PC-3 (cell line): ENCODE measurements at regions not wholly inside any gene's neighbourhood (a gene's known extent, or its start where the extent isn't known, plus 50 kb on each side); places are given as distances from the start of the nearest gene placed in this dataset.

Experiments
- CTCF ChIP-seq: fragments of 300-600 bp; sonication (generic); conservative IDR thresholded peaks from 2 replicates; pipeline ENCODE4 v1.5.1; 2017; ENCODE audit warnings: antibody characterized with exemption, low read depth, mild to moderate bottlenecking, low read length
- EZH2 ChIP-seq: fragments of 300-600 bp; sonication (generic); IDR thresholded peaks from one replicate; pipeline ENCODE4 v1.6.1; 2017; ENCODE audit warnings: antibody characterized with exemption, mild to moderate bottlenecking, low read length; ENCODE audit not compliant: unreplicated experiment
- EZH2phosphoT487 ChIP-seq: fragments of 300-600 bp; sonication (generic); IDR thresholded peaks from 2 replicates; pipeline ENCODE4 v1.6.1; 2018; ENCODE audit warnings: mild to moderate bottlenecking, antibody characterized with exemption, low read length, borderline replicate concordance

- TF ChIP-seq CTCF, result no peak
- TF ChIP-seq EZH2phosphoT487, result no peak
- no peak for TF ChIP-seq EZH2
These were observed 179.6 kb upstream of the CCN2 start for GRCh38 chr6:132130626-132131298.
